ENCODE measurements at regions not wholly inside any gene's neighbourhood (a gene's known extent, or its start where the extent isn't known, plus 50 kb on each side); places are given as distances from the start of the nearest gene placed in this dataset.

- Histone ChIP-seq H3K27me3 (peaks cover 8% of the 10 kb centered on the region), H3K27ac (no peak overlapping the region), H3K4me3 (no peak overlapping the region), H3K36me3 (no peaks in the 10 kb centered on the region), H3K9me3 (no peaks in the 10 kb centered on the region), H3K4me1 (no peaks in the 10 kb centered on the region)
- DNase-seq (no peak), ATAC-seq (no peak)
- no peak for TF ChIP-seq CTCF (IDR thresholded peaks at IDR 0.05)
- intact Hi-C loops (cut with DNase I) = no loop called here
Measured at GRCh38 chr14:62130441-62130840, 368.2 kb downstream of the SNAPC1 start.

- H3K27me3 ChIP-seq = no peaks in the 10 kb centered on the region
- no peak overlapping the region for H3K27ac ChIP-seq
- intact Hi-C loops (cut with DNase I) = no loop called here
- no peak for ATAC-seq
- H3K9me3 ChIP-seq = no peaks in the 10 kb centered on the region
- H3K4me1 ChIP-seq = no peaks in the 10 kb centered on the region
- no peak for TF ChIP-seq CTCF (IDR thresholded peaks at IDR 0.05)
- H3K36me3 ChIP-seq = no peaks in the 10 kb centered on the region
- H3K4me3 ChIP-seq = no peak overlapping the region
- DNase-seq = no peak
Measured at GRCh38 chr14:62133776-62134550, 371.7 kb downstream of the SNAPC1 start.

- no peaks in the 10 kb centered on the region for H3K27me3 ChIP-seq
- intact Hi-C loops (cut with DNase I) = no loop called here
- no peaks in the 10 kb centered on the region for H3K36me3 ChIP-seq
- no peak for TF ChIP-seq CTCF (IDR thresholded peaks at IDR 0.05)
- H3K4me1 ChIP-seq = no peaks in the 10 kb centered on the region
- H3K4me3 ChIP-seq = no peak overlapping the region
- H3K9me3 ChIP-seq = no peaks in the 10 kb centered on the region
- H3K27ac ChIP-seq = no peak overlapping the region
- ATAC-seq (no peak), DNase-seq (no peak)
Measured at GRCh38 chr14:62138593-62138992, 376.4 kb downstream of the SNAPC1 start.

- Histone ChIP-seq H3K4me1 (no peaks in the 10 kb centered on the region), H3K36me3 (no peaks in the 10 kb centered on the region), H3K9me3 (no peaks in the 10 kb centered on the region), H3K4me3 (no peak overlapping the region), H3K27ac (no peak overlapping the region), H3K27me3 (no peaks in the 10 kb centered on the region)
- intact Hi-C loops (cut with DNase I) = no loop called here
- DNase-seq (no peak), ATAC-seq (no peak)
- no peak for TF ChIP-seq CTCF (IDR thresholded peaks at IDR 0.05)
Measured at GRCh38 chr14:62141139-62141538, 378.9 kb downstream of the SNAPC1 start.

- Histone ChIP-seq H3K27ac (no peak overlapping the region), H3K9me3 (no peaks in the 10 kb centered on the region), H3K27me3 (no peaks in the 10 kb centered on the region), H3K4me1 (no peaks in the 10 kb centered on the region), H3K36me3 (no peaks in the 10 kb centered on the region), H3K4me3 (no peak overlapping the region)
- ATAC-seq (peak; percentile 66), DNase-seq (no peak)
- TF ChIP-seq CTCF (IDR thresholded peaks at IDR 0.05) = no peak
- intact Hi-C loops (cut with DNase I) = no loop called here
Measured at GRCh38 chr14:62143245-62143644, 381.0 kb downstream of the SNAPC1 start.

GRCh38 chr14:62144863-62145262 is 382.6 kb downstream of the SNAPC1 start:
- H3K4me3 ChIP-seq = no peak overlapping the region
- ATAC-seq (no peak), DNase-seq (no peak)
- H3K27me3 ChIP-seq = no peaks in the 10 kb centered on the region
- H3K4me1 ChIP-seq = no peaks in the 10 kb centered on the region
- intact Hi-C loops (cut with DNase I) = no loop called here
- no peaks in the 10 kb centered on the region for H3K9me3 ChIP-seq
- no peak overlapping the region for H3K27ac ChIP-seq
- TF ChIP-seq CTCF (IDR thresholded peaks at IDR 0.05) = no peak
- H3K36me3 ChIP-seq = no peaks in the 10 kb centered on the region

Data from upper lobe of right lung (tissue), 1 donor.